Parathyroid adenoma (tissue), 2 donors: ENCODE measurements at regions not wholly inside any gene's neighbourhood (a gene's known extent, or its start where the extent isn't known, plus 50 kb on each side); places are given as distances from the start of the nearest gene placed in this dataset.

Experiments used
- H2AFZ ChIP-seq: fragments of 300-600 bp; sonication (generic); one replicate; pipeline ENCODE4 v1.7.0; 2017; ENCODE audit warnings: antibody characterized with exemption, mild to moderate bottlenecking
- H3K27ac ChIP-seq: fragments of 300-600 bp; sonication (generic); one replicate; pipeline ENCODE4 v1.7.0; 2017
- H3K27me3 ChIP-seq: fragments of 300-600 bp; sonication (generic); one replicate; pipeline ENCODE4 v1.7.0; 2017; ENCODE audit warnings: low read length; ENCODE audit not compliant: control insufficient read depth, insufficient read depth
- H3K36me3 ChIP-seq: fragments of 300-600 bp; sonication (generic); one replicate; pipeline ENCODE4 v1.7.0; 2017; ENCODE audit warnings: low read length; ENCODE audit not compliant: control insufficient read depth, insufficient read depth
- H3K4me1 ChIP-seq: fragments of 300-600 bp; sonication (generic); one replicate; pipeline ENCODE4 v1.7.0; 2017; ENCODE audit warnings: control low read depth
- H3K4me2 ChIP-seq: fragments of 300-600 bp; sonication (generic); one replicate; pipeline ENCODE4 v1.7.0; 2017; ENCODE audit warnings: low read length
- H3K4me3 ChIP-seq: fragments of 300-600 bp; sonication (generic); one replicate; pipeline ENCODE4 v1.7.0; 2017; ENCODE audit warnings: low read depth, low read length
- H3K79me2 ChIP-seq: fragments of 300-600 bp; sonication (generic); one replicate; pipeline ENCODE4 v1.7.0; 2017; ENCODE audit warnings: control low read depth
- H3K9ac ChIP-seq: fragments of 300-600 bp; sonication (generic); one replicate; pipeline ENCODE4 v1.7.0; 2017; ENCODE audit warnings: mild to moderate bottlenecking
- H3K9me3 ChIP-seq: fragments of 300-600 bp; sonication (generic); one replicate; pipeline ENCODE4 v1.7.0; 2017; ENCODE audit warnings: low read length; ENCODE audit not compliant: control insufficient read depth
- TF ChIP-seq, protein P1 (sequence below): fragments of 300-600 bp; sonication (generic); IDR thresholded peaks from one replicate; pipeline ENCODE4 v1.7.0; 2017; ENCODE audit warnings: antibody characterized with exemption, mild to moderate bottlenecking
- donor health status: primary hyperparathyroidism.

DNA sequence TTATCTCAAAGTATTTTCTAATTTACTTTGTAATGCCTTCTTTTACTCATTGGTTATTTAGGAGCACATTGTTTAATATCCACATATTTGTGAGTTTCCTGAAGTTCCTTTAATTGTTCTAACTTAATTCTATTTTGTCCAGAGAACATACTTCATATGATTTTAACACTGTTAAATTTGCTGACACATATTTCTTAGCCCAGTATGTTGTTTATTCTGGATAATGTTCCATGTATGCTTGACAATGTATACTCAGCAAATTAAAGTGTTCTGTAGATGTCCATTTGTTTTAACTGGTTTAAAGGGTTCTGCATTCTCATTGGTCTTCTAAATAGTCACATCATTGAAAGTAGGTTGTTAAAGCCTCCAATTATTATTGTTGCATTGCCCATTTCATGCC lies 643.7 kb upstream of the NR5A2 start:
- Histone ChIP-seq H3K79me2 (no peaks in the 10 kb centered on the region), H3K9me3 (no peaks in the 10 kb centered on the region), H3K4me1 (no peaks in the 10 kb centered on the region), H3K4me2 (no peak overlapping the region), H3K27me3 (no peaks in the 10 kb centered on the region), H3K27ac (no peak overlapping the region), H2AFZ (no peak overlapping the region), H3K4me3 (no peak overlapping the region), H3K9ac (no peak overlapping the region), H3K36me3 (no peaks in the 10 kb centered on the region)
- TF ChIP-seq, protein P1, sequence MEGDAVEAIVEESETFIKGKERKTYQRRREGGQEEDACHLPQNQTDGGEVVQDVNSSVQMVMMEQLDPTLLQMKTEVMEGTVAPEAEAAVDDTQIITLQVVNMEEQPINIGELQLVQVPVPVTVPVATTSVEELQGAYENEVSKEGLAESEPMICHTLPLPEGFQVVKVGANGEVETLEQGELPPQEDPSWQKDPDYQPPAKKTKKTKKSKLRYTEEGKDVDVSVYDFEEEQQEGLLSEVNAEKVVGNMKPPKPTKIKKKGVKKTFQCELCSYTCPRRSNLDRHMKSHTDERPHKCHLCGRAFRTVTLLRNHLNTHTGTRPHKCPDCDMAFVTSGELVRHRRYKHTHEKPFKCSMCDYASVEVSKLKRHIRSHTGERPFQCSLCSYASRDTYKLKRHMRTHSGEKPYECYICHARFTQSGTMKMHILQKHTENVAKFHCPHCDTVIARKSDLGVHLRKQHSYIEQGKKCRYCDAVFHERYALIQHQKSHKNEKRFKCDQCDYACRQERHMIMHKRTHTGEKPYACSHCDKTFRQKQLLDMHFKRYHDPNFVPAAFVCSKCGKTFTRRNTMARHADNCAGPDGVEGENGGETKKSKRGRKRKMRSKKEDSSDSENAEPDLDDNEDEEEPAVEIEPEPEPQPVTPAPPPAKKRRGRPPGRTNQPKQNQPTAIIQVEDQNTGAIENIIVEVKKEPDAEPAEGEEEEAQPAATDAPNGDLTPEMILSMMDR, result no peak

GRCh38 chr1:199394856-199395255 lies 632.7 kb upstream of the NR5A2 start:
- Histone ChIP-seq H2AFZ (no peak overlapping the region), H3K4me2 (no peak overlapping the region), H3K4me3 (no peak overlapping the region), H3K79me2 (no peaks in the 10 kb centered on the region), H3K9me3 (no peaks in the 10 kb centered on the region), H3K36me3 (no peaks in the 10 kb centered on the region), H3K4me1 (no peaks in the 10 kb centered on the region), H3K27me3 (no peaks in the 10 kb centered on the region), H3K9ac (no peak overlapping the region), H3K27ac (no peak overlapping the region)
- TF ChIP-seq, protein P1, result no peak

- H3K79me2 ChIP-seq, result no peaks in the 10 kb centered on the region
- H3K4me1 ChIP-seq, result no peaks in the 10 kb centered on the region
- no peaks in the 10 kb centered on the region for H3K9me3 ChIP-seq
- H3K27ac ChIP-seq, result no peak overlapping the region
- TF ChIP-seq, protein P1, result no peak
- no peaks in the 10 kb centered on the region for H3K27me3 ChIP-seq
- H3K4me3 ChIP-seq, result no peak overlapping the region
- no peak overlapping the region for H2AFZ ChIP-seq
- no peaks in the 10 kb centered on the region for H3K36me3 ChIP-seq
- no peak overlapping the region for H3K4me2 ChIP-seq
- no peak overlapping the region for H3K9ac ChIP-seq
Observed at GRCh38 chr1:199396456-199396855, 631.1 kb upstream of the NR5A2 start.

DNA sequence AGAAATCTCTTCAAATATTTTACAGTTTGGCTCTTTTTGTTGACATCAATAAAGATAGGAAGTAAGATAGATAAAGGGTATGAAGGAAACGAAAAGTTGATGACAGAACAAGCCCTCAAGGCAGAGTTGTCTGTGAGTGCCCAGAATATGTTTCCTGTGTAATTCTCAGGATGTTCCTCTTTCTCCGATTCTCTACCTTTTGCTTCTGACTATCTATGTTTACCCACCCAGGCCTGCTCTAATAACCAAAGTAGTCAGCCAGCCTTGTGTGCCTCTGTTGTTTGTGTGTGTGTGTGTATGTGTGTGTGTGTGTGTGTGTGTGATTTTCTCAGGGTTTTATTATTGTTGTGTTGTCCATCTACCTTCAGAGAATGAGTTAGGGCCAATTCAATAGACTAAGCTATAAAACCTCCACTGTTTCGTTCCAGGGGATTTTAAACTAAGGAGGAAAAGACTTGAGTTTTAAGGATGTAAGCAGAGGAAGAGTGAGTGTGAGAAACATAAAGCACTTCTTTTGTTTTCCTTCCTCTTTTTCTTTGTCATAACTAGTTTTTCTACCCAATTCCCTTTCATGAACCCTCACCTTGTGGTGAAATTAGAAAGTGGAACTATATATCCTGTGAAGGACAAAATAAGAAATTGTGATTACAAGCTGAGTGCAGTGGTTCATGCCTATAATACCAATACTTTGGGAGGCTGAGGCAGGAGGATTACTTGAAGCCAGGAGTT lies 627.4 kb upstream of the NR5A2 start:
- TF ChIP-seq, protein P1, result no peak
- H3K9ac ChIP-seq, result no peak overlapping the region

DNA sequence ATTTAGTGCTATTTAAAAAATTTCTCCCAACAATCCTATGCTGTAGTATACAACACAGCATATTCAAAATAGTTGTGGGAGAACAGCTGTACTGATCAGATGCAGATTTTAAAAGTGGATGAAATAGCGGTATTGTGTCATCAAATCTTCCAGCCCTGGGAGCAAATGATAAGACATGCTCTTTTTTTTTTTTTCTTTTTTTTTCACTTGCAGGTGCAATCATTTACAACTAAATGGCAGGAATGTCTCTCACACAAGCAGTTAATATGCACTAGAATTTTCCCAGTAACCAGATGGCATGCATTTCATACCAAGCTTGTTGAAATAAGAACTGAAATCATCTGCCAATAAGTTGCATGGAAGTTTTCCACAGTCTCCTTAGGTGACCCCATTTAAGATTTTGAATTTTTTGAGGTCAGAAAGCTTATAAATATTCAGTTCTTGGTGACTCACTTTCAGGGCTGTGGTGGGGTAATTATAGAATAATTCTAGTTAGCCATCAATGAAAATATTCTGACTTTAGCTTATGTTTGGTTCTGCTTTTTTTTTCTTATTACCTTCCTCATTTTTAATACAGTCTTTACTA lies 623.9 kb upstream of the NR5A2 start:
- H3K4me1 ChIP-seq, result no peaks in the 10 kb centered on the region
- TF ChIP-seq, protein P1, result no peak

More for the DNA sequence above, 627.4 kb upstream of the NR5A2 start:
- Histone ChIP-seq H3K27ac (no peak overlapping the region), H3K36me3 (no peaks in the 10 kb centered on the region), H3K4me2 (no peak overlapping the region), H3K4me1 (no peaks in the 10 kb centered on the region), H3K9me3 (no peaks in the 10 kb centered on the region), H2AFZ (no peak overlapping the region), H3K4me3 (no peak overlapping the region), H3K79me2 (no peaks in the 10 kb centered on the region), H3K27me3 (no peaks in the 10 kb centered on the region)

More for the DNA sequence above, 623.9 kb upstream of the NR5A2 start:
- H3K9ac ChIP-seq, result no peak overlapping the region
- H3K27ac ChIP-seq, result no peak overlapping the region
- no peak overlapping the region for H2AFZ ChIP-seq
- H3K4me3 ChIP-seq, result no peak overlapping the region
- no peaks in the 10 kb centered on the region for H3K36me3 ChIP-seq
- no peak overlapping the region for H3K4me2 ChIP-seq
- no peaks in the 10 kb centered on the region for H3K27me3 ChIP-seq
- H3K9me3 ChIP-seq, result no peaks in the 10 kb centered on the region
- no peaks in the 10 kb centered on the region for H3K79me2 ChIP-seq
